Neuronal stem cell (in vitro differentiated cells): ENCODE measurements at regions not wholly inside any gene's neighbourhood (a gene's known extent, or its start where the extent isn't known, plus 50 kb on each side); places are given as distances from the start of the nearest gene placed in this dataset.

Source experiments
- DNase-seq: peaks from one replicate; pipeline ENCODE4 v3.0.0-alpha.2; 2013; ENCODE audit warnings: low spot score
- H2AFZ ChIP-seq: one replicate; pipeline ENCODE4 v1.6.1; 2013; ENCODE audit warnings: mild to moderate bottlenecking, low read length, inconsistent platforms
- H2AK5ac ChIP-seq: 2 replicates; pipeline ENCODE4 v1.6.1; 2013; ENCODE audit warnings: low read depth, mild to moderate bottlenecking, inconsistent platforms, low read length, moderate library complexity, mixed read lengths
- H2BK120ac ChIP-seq: 2 replicates; pipeline ENCODE4 v1.6.1; 2013; ENCODE audit warnings: low read depth, mild to moderate bottlenecking, inconsistent platforms, low read length, moderate library complexity, mixed read lengths
- H2BK12ac ChIP-seq: one replicate; pipeline ENCODE4 v1.6.1; 2013; ENCODE audit warnings: low read length, inconsistent platforms
- H2BK15ac ChIP-seq: 2 replicates; pipeline ENCODE4 v1.6.1; 2013; ENCODE audit warnings: mild to moderate bottlenecking, low read length, inconsistent platforms, mixed read lengths
- H2BK5ac ChIP-seq: one replicate; pipeline ENCODE4 v1.6.1; 2013; ENCODE audit warnings: inconsistent platforms, mild to moderate bottlenecking, low read length, moderate library complexity
- H3K14ac ChIP-seq: one replicate; pipeline ENCODE4 v1.6.1; 2013; ENCODE audit warnings: low read length, inconsistent platforms
- H3K18ac ChIP-seq: 2 replicates; pipeline ENCODE4 v1.6.1; 2013; ENCODE audit warnings: low read length, inconsistent platforms
- H3K23ac ChIP-seq: 2 replicates; pipeline ENCODE4 v1.6.1; 2013; ENCODE audit warnings: low read depth, mild to moderate bottlenecking, mixed read lengths, low read length, inconsistent platforms; ENCODE audit not compliant: poor library complexity
- H3K27ac ChIP-seq: replicated peaks from 3 replicates; pipeline ENCODE4 v1.5.1; 2013; ENCODE audit warnings: low read length, inconsistent platforms
- H3K27me3 ChIP-seq, 3 experiments: 2 replicates each; pipeline ENCODE4 v1.6.1; 2013; ENCODE audit warnings: low read length in 3 of 3, mild to moderate bottlenecking in 2 of 3, inconsistent platforms in 1 of 3, low read depth in 1 of 3, mixed read lengths in 1 of 3, moderate library complexity in 1 of 3; ENCODE audit not compliant: control insufficient read depth in 3 of 3, insufficient read depth in 3 of 3
- H3K36me3 ChIP-seq, 2 donors: replicated peaks in 1 of 2; 2 replicates each; pipeline ENCODE4 v1.6.1; 2013; ENCODE audit warnings: low read length in 2 of 2; ENCODE audit not compliant: control insufficient read depth in 2 of 2, insufficient read depth in 2 of 2
- H3K4ac ChIP-seq: 2 replicates; pipeline ENCODE4 v1.6.1; 2013; ENCODE audit warnings: inconsistent platforms, mild to moderate bottlenecking, low read length, moderate library complexity
- H3K4me1 ChIP-seq, 2 donors: 1 replicate in 1 of 2; 2 replicates in 1 of 2; pipeline ENCODE4 v1.6.1; 2013; ENCODE audit warnings: low read length in 2 of 2, low read depth in 1 of 2; ENCODE audit not compliant: control insufficient read depth in 2 of 2, insufficient read depth in 1 of 2
- H3K4me2 ChIP-seq: one replicate; pipeline ENCODE4 v1.6.1; 2013; ENCODE audit warnings: mild to moderate bottlenecking, low read length, inconsistent platforms; ENCODE audit not compliant: insufficient read depth, poor library complexity, severe bottlenecking
- H3K4me3 ChIP-seq, 2 donors: 2 replicates each; pipeline ENCODE4 v1.5.1; 2013; ENCODE audit warnings: low read length in 2 of 2, mild to moderate bottlenecking in 2 of 2, inconsistent platforms in 1 of 2, moderate library complexity in 1 of 2
- H3K79me1 ChIP-seq: one replicate; pipeline ENCODE4 v1.6.1; 2013; ENCODE audit warnings: low read depth, mild to moderate bottlenecking, inconsistent platforms, low read length, moderate library complexity
- H3K9ac ChIP-seq: one replicate; pipeline ENCODE4 v1.6.1; 2013; ENCODE audit warnings: mild to moderate bottlenecking, low read depth, low read length, inconsistent platforms; ENCODE audit not compliant: poor library complexity
- H3K9me3 ChIP-seq, 2 donors: replicated peaks in 1 of 2; 2 replicates each; pipeline versions ENCODE3 to v1.6.1; 2013; ENCODE audit warnings: low read length in 2 of 2, mild to moderate bottlenecking in 2 of 2, inconsistent platforms in 1 of 2, low read depth in 1 of 2, mixed read lengths in 1 of 2, moderate library complexity in 1 of 2; ENCODE audit not compliant: control insufficient read depth in 2 of 2, insufficient read depth in 1 of 2
- H4K8ac ChIP-seq: one replicate; pipeline ENCODE4 v1.6.1; 2013; ENCODE audit warnings: low read depth, mild to moderate bottlenecking, inconsistent platforms, low read length, moderate library complexity
- H4K91ac ChIP-seq: one replicate; pipeline ENCODE4 v1.6.1; 2013; ENCODE audit warnings: low read length, low read depth, mild to moderate bottlenecking, inconsistent platforms; ENCODE audit not compliant: poor library complexity
- WGBS, 2 donors: extraction: QIAGEN DNeasy Blood & Tissue Kit; methylation state at CpG; one replicate each; pipeline ENCODE4 v1.1.7; 2013; ENCODE audit warnings: missing lambda C conversion rate in 2 of 2, mixed read lengths in 1 of 2; ENCODE audit not compliant: insufficient read length in 2 of 2, insufficient replicate concordance in 1 of 2; ENCODE audit errors: extremely low coverage in 2 of 2; 5-methylcytosine and 5-hydroxymethylcytosine counted together

GRCh38 chr12:115223322-115223721 lies 539.3 kb upstream of the TBX3 start:
- Histone ChIP-seq H3K4ac (no peak overlapping the region), H2BK15ac (no peak overlapping the region), H3K9me3 (no peaks in the 10 kb centered on the region), H2BK5ac (no peak overlapping the region), H3K14ac (no peak overlapping the region), H3K4me3 (no peak overlapping the region), H2AFZ (no peak overlapping the region), H4K91ac (no peak overlapping the region), H2AK5ac (no peak overlapping the region), H3K18ac (no peak overlapping the region), H3K36me3 (peaks cover 0 to 1% of the 10 kb centered on the region in 2 donors), H3K4me1 (peaks cover 0 to 8% of the 10 kb centered on the region in 2 donors), H3K79me1 (no peaks in the 10 kb centered on the region), H4K8ac (no peak overlapping the region), H2BK120ac (no peak overlapping the region), H2BK12ac (no peak overlapping the region), H3K23ac (no peak overlapping the region), H3K4me2 (no peak overlapping the region), H3K9ac (no peak overlapping the region), H3K27me3 (no peaks in the 10 kb centered on the region), H3K27ac (no peak overlapping the region)
- no peak for DNase-seq
- no CpG with 5 or more reads among the region's 4 CpGs for WGBS, 2 donors

GRCh38 chr12:115222220-115222619 lies 538.2 kb upstream of the TBX3 start:
- Histone ChIP-seq H3K14ac (no peak overlapping the region), H3K4me3 (no peak overlapping the region), H2AK5ac (no peak overlapping the region), H4K8ac (no peak overlapping the region), H2BK120ac (no peak overlapping the region), H2AFZ (no peak overlapping the region), H2BK15ac (no peak overlapping the region), H3K18ac (peak overlapping the region; percentile 7), H3K27ac (no peak overlapping the region), H3K4me2 (no peak overlapping the region), H3K4ac (no peak overlapping the region), H3K27me3 (no peaks in the 10 kb centered on the region), H3K36me3 (peaks cover 0 to 1% of the 10 kb centered on the region in 2 donors), H2BK5ac (no peak overlapping the region), H3K9me3 (peaks cover 0 to 2% of the 10 kb centered on the region in 2 donors), H3K9ac (no peak overlapping the region), H4K91ac (no peak overlapping the region), H3K4me1 (peaks cover 0 to 8% of the 10 kb centered on the region in 2 donors), H2BK12ac (no peak overlapping the region), H3K23ac (no peak overlapping the region), H3K79me1 (no peaks in the 10 kb centered on the region)
- DNase-seq = no peak
- WGBS, 2 donors = no CpG with 5 or more reads among the region's 6 CpGs

GRCh38 chr12:115216301-115216700 lies 532.3 kb upstream of the TBX3 start:
- H4K91ac ChIP-seq = no peak overlapping the region
- H2AFZ ChIP-seq = no peak overlapping the region
- H3K36me3 ChIP-seq = peaks cover 0 to 1% of the 10 kb centered on the region in 2 donors
- no peak overlapping the region for H2BK5ac ChIP-seq
- no peak overlapping the region for H2BK15ac ChIP-seq
- no peak overlapping the region for H3K27ac ChIP-seq
- no peak overlapping the region for H2BK120ac ChIP-seq
- no peak overlapping the region for H3K4me3 ChIP-seq
- no peak overlapping the region for H3K4me2 ChIP-seq
- no peak overlapping the region for H3K9ac ChIP-seq
- H2AK5ac ChIP-seq = no peak overlapping the region
- no CpG with 5 or more reads among the region's 5 CpGs for WGBS, 2 donors
- no peak overlapping the region for H3K18ac ChIP-seq
- no peak overlapping the region for H3K4ac ChIP-seq
- H3K23ac ChIP-seq = no peak overlapping the region
- H3K27me3 ChIP-seq = no peaks in the 10 kb centered on the region
- no peak overlapping the region for H2BK12ac ChIP-seq
- no peaks in the 10 kb centered on the region for H3K79me1 ChIP-seq
- H3K4me1 ChIP-seq = peaks cover 0 to 7% of the 10 kb centered on the region in 2 donors
- no peak for DNase-seq
- no peak overlapping the region for H3K14ac ChIP-seq
- peaks cover 0 to 2% of the 10 kb centered on the region in 2 donors for H3K9me3 ChIP-seq
- H4K8ac ChIP-seq = no peak overlapping the region

GRCh38 chr12:115215544-115215943 lies 531.6 kb upstream of the TBX3 start:
- no peak overlapping the region for H3K4me3 ChIP-seq
- H3K4me2 ChIP-seq = no peak overlapping the region
- H4K91ac ChIP-seq = no peak overlapping the region
- H3K79me1 ChIP-seq = no peaks in the 10 kb centered on the region
- no peak overlapping the region for H2BK5ac ChIP-seq
- no peak overlapping the region for H3K9ac ChIP-seq
- no peak overlapping the region for H2AK5ac ChIP-seq
- no peak overlapping the region for H3K23ac ChIP-seq
- H3K4ac ChIP-seq = no peak overlapping the region
- no peak for DNase-seq
- H4K8ac ChIP-seq = no peak overlapping the region
- no peak overlapping the region for H2AFZ ChIP-seq
- WGBS, 2 donors = no CpG with 5 or more reads among the region's 3 CpGs
- peaks cover 0 to 7% of the 10 kb centered on the region in 2 donors for H3K4me1 ChIP-seq
- H3K14ac ChIP-seq = no peak overlapping the region
- H2BK15ac ChIP-seq = no peak overlapping the region
- H3K27me3 ChIP-seq = no peaks in the 10 kb centered on the region
- H2BK120ac ChIP-seq = no peak overlapping the region
- peaks cover 0 to 2% of the 10 kb centered on the region in 2 donors for H3K9me3 ChIP-seq
- H3K18ac ChIP-seq = no peak overlapping the region
- no peak overlapping the region for H2BK12ac ChIP-seq
- no peak overlapping the region for H3K27ac ChIP-seq
- peaks cover 0 to 1% of the 10 kb centered on the region in 2 donors for H3K36me3 ChIP-seq
